Hindlimb muscle (tissue), 1 donor: ENCODE measurements at regions not wholly inside any gene's neighbourhood (a gene's known extent, or its start where the extent isn't known, plus 50 kb on each side); places are given as distances from the start of the nearest gene placed in this dataset.

Experiments
- DNase-seq: peaks from one replicate; pipeline ENCODE4 v3.0.0-alpha.2; 2013

- DNase-seq = no peak
Measured at GRCh38 chr2:44825702-44826101, 115.8 kb upstream of the SIX3 start.

GRCh38 chr2:44826601-44827000 lies 114.9 kb upstream of the SIX3 start:
- no peak for DNase-seq

GRCh38 chr2:44829771-44830170 lies 111.7 kb upstream of the SIX3 start:
- DNase-seq = no peak

- no peak for DNase-seq
Measured at GRCh38 chr2:44833171-44834069, 108.1 kb upstream of the SIX3 start.

GRCh38 chr2:44834656-44835055 lies 106.8 kb upstream of the SIX3 start:
- no peak for DNase-seq

- no peak for DNase-seq
Measured at GRCh38 chr2:44836174-44836573, 105.3 kb upstream of the SIX3 start.

- DNase-seq = no peak
Measured at GRCh38 chr2:44836916-44837315, 104.6 kb upstream of the SIX3 start.

GRCh38 chr2:44838116-44838790 lies 103.2 kb upstream of the SIX3 start:
- no peak for DNase-seq

- no peak for DNase-seq
Measured at GRCh38 chr2:44839370-44839769, 102.1 kb upstream of the SIX3 start.

GRCh38 chr2:44839771-44840502 lies 101.6 kb upstream of the SIX3 start:
- no peak for DNase-seq

- DNase-seq = no peak
Measured at GRCh38 chr2:44840503-44840850, 101.0 kb upstream of the SIX3 start.

- no peak for DNase-seq
Measured at GRCh38 chr2:44843086-44843485, 98.4 kb upstream of the SIX3 start.

GRCh38 chr2:44843641-44844310 lies 97.7 kb upstream of the SIX3 start:
- no peak for DNase-seq

GRCh38 chr2:44844651-44845270 lies 96.7 kb upstream of the SIX3 start:
- no peak for DNase-seq

GRCh38 chr2:44848026-44848425 lies 93.5 kb upstream of the SIX3 start:
- DNase-seq = no peak

GRCh38 chr2:44850016-44850415 lies 91.5 kb upstream of the SIX3 start:
- no peak for DNase-seq

GRCh38 chr2:44851518-44851917 lies 90.0 kb upstream of the SIX3 start:
- no peak for DNase-seq

GRCh38 chr2:44852594-44852993 lies 88.9 kb upstream of the SIX3 start:
- no peak for DNase-seq

- DNase-seq = no peak
Measured at GRCh38 chr2:44859337-44859736, 82.2 kb upstream of the SIX3 start.

GRCh38 chr2:44866152-44866551 lies 75.3 kb upstream of the SIX3 start:
- DNase-seq = no peak

- DNase-seq = no peak
Measured at GRCh38 chr2:44869761-44870160, 71.7 kb upstream of the SIX3 start.

- no peak for DNase-seq
Measured at GRCh38 chr2:44877417-44877816, 64.1 kb upstream of the SIX3 start.
